ENCODE measurements at regions not wholly inside any gene's neighbourhood (a gene's known extent, or its start where the extent isn't known, plus 50 kb on each side); places are given as distances from the start of the nearest gene placed in this dataset.

DNA sequence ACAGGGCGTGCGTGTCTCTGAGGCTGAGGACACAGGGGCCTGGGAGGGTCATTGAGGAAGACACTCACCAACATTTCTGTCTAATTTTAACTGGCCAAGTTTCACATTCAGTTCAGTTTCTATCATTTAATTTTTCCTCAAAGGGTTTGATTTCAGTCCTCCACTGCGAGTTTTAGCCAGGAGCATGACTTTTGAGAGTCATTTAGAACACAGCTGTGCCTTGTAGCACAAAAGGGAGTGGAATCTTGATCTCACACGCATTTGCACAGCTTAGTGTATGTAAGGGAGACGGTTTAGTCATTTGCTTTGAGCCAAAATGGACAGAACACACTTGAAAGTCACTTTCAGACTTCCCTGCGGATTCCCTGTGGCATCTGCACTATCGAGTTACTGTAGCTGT is 1090.8 kb downstream of the BCL11B start:
- H3K4me2 ChIP-seq: no peak overlapping the region
- H4K20me1 ChIP-seq (ENCODE audit: insufficient read depth): no peaks in the 10 kb centered on the region
- H3K36me3 ChIP-seq (replicated peaks in 1 of 2; ENCODE audit: control insufficient read depth in 1 of 2, insufficient read depth in 2 of 2, low read length in 1 of 2): no peaks in the 10 kb centered on the region
- no peaks in the 10 kb centered on the region for H3K9me2 ChIP-seq
- ChIA-PET CTCF (interaction anchor here (1.4 kb wide), 1 partner anchor 12 kb away, joined by 4 read pairs; no protein-coding TSS in a partner anchor), POLR2A (no interaction called here)
- H3F3A ChIP-seq (replicated peaks; ENCODE audit: insufficient read depth): no peaks in the 10 kb centered on the region
- H3K27me3 ChIP-seq (ENCODE audit: insufficient read depth): no peaks in the 10 kb centered on the region
- no peaks in the 10 kb centered on the region for H3K79me2 ChIP-seq (ENCODE audit: insufficient read depth)
- TF ChIP-seq, protein P1, sequence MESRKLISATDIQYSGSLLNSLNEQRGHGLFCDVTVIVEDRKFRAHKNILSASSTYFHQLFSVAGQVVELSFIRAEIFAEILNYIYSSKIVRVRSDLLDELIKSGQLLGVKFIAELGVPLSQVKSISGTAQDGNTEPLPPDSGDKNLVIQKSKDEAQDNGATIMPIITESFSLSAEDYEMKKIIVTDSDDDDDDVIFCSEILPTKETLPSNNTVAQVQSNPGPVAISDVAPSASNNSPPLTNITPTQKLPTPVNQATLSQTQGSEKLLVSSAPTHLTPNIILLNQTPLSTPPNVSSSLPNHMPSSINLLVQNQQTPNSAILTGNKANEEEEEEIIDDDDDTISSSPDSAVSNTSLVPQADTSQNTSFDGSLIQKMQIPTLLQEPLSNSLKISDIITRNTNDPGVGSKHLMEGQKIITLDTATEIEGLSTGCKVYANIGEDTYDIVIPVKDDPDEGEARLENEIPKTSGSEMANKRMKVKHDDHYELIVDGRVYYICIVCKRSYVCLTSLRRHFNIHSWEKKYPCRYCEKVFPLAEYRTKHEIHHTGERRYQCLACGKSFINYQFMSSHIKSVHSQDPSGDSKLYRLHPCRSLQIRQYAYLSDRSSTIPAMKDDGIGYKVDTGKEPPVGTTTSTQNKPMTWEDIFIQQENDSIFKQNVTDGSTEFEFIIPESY (IDR thresholded peaks at IDR 0.05; ENCODE audit: borderline replicate concordance, low read depth): no peak
- TF ChIP-seq FOXJ3 (CRISPR knock-in tag; IDR thresholded peaks at IDR 0.05) (no peak), MXI1 (IDR thresholded peaks at IDR 0.05; ENCODE audit: low read depth, low read length) (no peak), POLR2AphosphoS5 (IDR thresholded peaks at IDR 0.05; ENCODE audit: low read depth, low read length) (no peak), EP300 (IDR thresholded peaks at IDR 0.05; ENCODE audit: borderline replicate concordance in 1 of 2, low read depth in 1 of 2, low read length in 1 of 2) (no peak), FOXM1 (IDR thresholded peaks at IDR 0.05; ENCODE audit: low read depth) (no peak), EZH2phosphoT487 (IDR thresholded peaks at IDR 0.05; ENCODE audit: borderline replicate concordance, low read depth) (no peak), TEAD4 (IDR thresholded peaks at IDR 0.05; ENCODE audit: borderline replicate concordance, insufficient read depth) (no peak)
- TF ChIP-seq, protein P2, sequence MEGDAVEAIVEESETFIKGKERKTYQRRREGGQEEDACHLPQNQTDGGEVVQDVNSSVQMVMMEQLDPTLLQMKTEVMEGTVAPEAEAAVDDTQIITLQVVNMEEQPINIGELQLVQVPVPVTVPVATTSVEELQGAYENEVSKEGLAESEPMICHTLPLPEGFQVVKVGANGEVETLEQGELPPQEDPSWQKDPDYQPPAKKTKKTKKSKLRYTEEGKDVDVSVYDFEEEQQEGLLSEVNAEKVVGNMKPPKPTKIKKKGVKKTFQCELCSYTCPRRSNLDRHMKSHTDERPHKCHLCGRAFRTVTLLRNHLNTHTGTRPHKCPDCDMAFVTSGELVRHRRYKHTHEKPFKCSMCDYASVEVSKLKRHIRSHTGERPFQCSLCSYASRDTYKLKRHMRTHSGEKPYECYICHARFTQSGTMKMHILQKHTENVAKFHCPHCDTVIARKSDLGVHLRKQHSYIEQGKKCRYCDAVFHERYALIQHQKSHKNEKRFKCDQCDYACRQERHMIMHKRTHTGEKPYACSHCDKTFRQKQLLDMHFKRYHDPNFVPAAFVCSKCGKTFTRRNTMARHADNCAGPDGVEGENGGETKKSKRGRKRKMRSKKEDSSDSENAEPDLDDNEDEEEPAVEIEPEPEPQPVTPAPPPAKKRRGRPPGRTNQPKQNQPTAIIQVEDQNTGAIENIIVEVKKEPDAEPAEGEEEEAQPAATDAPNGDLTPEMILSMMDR (IDR thresholded peaks at IDR 0.05): no peak
- no peak overlapping the region for H3K27ac ChIP-seq (ENCODE audit: low read depth in 2 of 2, low read length in 1 of 2)
- H3K4me1 ChIP-seq (ENCODE audit: control insufficient read depth in 1 of 2, insufficient read depth in 2 of 2, low read depth in 1 of 2, low read length in 1 of 2): no peaks in the 10 kb centered on the region
- no peak overlapping the region for H2AFZ ChIP-seq (ENCODE audit: low read depth)
- WGBS (ENCODE audit: low lambda C conversion rate): 0% methylated on average over 7 of the region's 7 CpGs
- H3K9me3 ChIP-seq: no peaks in the 10 kb centered on the region
- DNase-seq: no peak
- H3K4me3 ChIP-seq (ENCODE audit: low read depth in 2 of 2, low read length in 1 of 2): no peak overlapping the region
- H3K9ac ChIP-seq: no peak overlapping the region

DNA sequence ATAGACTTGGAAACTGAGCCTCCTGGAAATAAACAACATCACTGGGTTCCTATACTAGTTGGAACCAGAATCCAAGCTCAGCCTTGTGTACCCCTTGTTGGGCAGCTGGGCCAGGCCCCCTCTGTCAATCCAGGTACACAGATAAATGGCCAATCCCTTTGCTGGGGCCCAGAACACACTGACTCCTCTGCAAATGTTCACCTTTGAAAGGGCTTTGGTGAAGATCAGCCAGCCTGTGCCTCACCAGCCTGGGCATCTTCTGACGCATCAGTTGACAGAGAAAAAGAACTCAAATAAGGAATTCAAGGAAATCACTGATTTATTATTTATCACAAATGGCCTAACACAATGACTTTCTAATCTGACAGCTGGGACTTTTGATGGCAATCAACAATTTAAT is 1090.2 kb downstream of the BCL11B start:
- POLR2A ChIA-PET: no interaction called here
- H3K27ac ChIP-seq (ENCODE audit: low read depth in 2 of 2, low read length in 1 of 2): no peak overlapping the region
- TF ChIP-seq MXI1 (IDR thresholded peaks at IDR 0.05; ENCODE audit: low read depth, low read length) (no peak), EZH2phosphoT487 (IDR thresholded peaks at IDR 0.05; ENCODE audit: borderline replicate concordance, low read depth) (no peak), GABPA (IDR thresholded peaks at IDR 0.05; ENCODE audit: low read depth) (no peak), CHD2 (IDR thresholded peaks at IDR 0.05; ENCODE audit: low read length, partially characterized antibody) (no peak), MEF2A (IDR thresholded peaks at IDR 0.05; ENCODE audit: borderline replicate concordance, low read depth) (no peak), FOSL2 (IDR thresholded peaks at IDR 0.05; ENCODE audit: borderline replicate concordance, low read depth) (no peak), NFIC (IDR thresholded peaks at IDR 0.05; ENCODE audit: borderline replicate concordance) (no peak), TAF1 (IDR thresholded peaks at IDR 0.05; ENCODE audit: borderline replicate concordance, low read depth, low read length) (no peak), GATA2 (CRISPR knock-in tag; IDR thresholded peaks at IDR 0.05) (no peak), TEAD4 (IDR thresholded peaks at IDR 0.05; ENCODE audit: borderline replicate concordance, insufficient read depth) (no peak), RFX5 (IDR thresholded peaks at IDR 0.05; ENCODE audit: low read length) (no peak), NRF1 (IDR thresholded peaks at IDR 0.05; ENCODE audit: low read depth, low read length) (no peak)
- TF ChIP-seq, protein P3, sequence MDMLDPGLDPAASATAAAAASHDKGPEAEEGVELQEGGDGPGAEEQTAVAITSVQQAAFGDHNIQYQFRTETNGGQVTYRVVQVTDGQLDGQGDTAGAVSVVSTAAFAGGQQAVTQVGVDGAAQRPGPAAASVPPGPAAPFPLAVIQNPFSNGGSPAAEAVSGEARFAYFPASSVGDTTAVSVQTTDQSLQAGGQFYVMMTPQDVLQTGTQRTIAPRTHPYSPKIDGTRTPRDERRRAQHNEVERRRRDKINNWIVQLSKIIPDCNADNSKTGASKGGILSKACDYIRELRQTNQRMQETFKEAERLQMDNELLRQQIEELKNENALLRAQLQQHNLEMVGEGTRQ (IDR thresholded peaks at IDR 0.05; ENCODE audit: borderline replicate concordance, low read depth, low read length): no peak
- TF ChIP-seq, protein P4, sequence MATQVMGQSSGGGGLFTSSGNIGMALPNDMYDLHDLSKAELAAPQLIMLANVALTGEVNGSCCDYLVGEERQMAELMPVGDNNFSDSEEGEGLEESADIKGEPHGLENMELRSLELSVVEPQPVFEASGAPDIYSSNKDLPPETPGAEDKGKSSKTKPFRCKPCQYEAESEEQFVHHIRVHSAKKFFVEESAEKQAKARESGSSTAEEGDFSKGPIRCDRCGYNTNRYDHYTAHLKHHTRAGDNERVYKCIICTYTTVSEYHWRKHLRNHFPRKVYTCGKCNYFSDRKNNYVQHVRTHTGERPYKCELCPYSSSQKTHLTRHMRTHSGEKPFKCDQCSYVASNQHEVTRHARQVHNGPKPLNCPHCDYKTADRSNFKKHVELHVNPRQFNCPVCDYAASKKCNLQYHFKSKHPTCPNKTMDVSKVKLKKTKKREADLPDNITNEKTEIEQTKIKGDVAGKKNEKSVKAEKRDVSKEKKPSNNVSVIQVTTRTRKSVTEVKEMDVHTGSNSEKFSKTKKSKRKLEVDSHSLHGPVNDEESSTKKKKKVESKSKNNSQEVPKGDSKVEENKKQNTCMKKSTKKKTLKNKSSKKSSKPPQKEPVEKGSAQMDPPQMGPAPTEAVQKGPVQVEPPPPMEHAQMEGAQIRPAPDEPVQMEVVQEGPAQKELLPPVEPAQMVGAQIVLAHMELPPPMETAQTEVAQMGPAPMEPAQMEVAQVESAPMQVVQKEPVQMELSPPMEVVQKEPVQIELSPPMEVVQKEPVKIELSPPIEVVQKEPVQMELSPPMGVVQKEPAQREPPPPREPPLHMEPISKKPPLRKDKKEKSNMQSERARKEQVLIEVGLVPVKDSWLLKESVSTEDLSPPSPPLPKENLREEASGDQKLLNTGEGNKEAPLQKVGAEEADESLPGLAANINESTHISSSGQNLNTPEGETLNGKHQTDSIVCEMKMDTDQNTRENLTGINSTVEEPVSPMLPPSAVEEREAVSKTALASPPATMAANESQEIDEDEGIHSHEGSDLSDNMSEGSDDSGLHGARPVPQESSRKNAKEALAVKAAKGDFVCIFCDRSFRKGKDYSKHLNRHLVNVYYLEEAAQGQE (IDR thresholded peaks at IDR 0.05; ENCODE audit: low read depth, low read length): no peak
- no peaks in the 10 kb centered on the region for H3K9me2 ChIP-seq
- no peaks in the 10 kb centered on the region for H3K27me3 ChIP-seq (ENCODE audit: insufficient read depth)
- no peak overlapping the region for H3K4me2 ChIP-seq
- 0% methylated on average over 1 of the region's 1 CpG for WGBS (ENCODE audit: low lambda C conversion rate)
- H3K9ac ChIP-seq: no peak overlapping the region
- CTCF ChIA-PET: interaction anchor here (1.4 kb wide), 1 partner anchor 12 kb away, joined by 4 read pairs; no protein-coding TSS in a partner anchor
- no peaks in the 10 kb centered on the region for H3K79me2 ChIP-seq (ENCODE audit: insufficient read depth)
- H3K4me1 ChIP-seq (ENCODE audit: control insufficient read depth in 1 of 2, insufficient read depth in 2 of 2, low read depth in 1 of 2, low read length in 1 of 2): no peaks in the 10 kb centered on the region
- H3K9me3 ChIP-seq: no peaks in the 10 kb centered on the region
- H3K4me3 ChIP-seq (ENCODE audit: low read depth in 2 of 2, low read length in 1 of 2): no peak overlapping the region
- H2AFZ ChIP-seq (ENCODE audit: low read depth): no peak overlapping the region
- no peaks in the 10 kb centered on the region for H3K36me3 ChIP-seq (replicated peaks in 1 of 2; ENCODE audit: control insufficient read depth in 1 of 2, insufficient read depth in 2 of 2, low read length in 1 of 2)
- no peak for DNase-seq
- no peaks in the 10 kb centered on the region for H3F3A ChIP-seq (replicated peaks; ENCODE audit: insufficient read depth)
- H4K20me1 ChIP-seq (ENCODE audit: insufficient read depth): no peaks in the 10 kb centered on the region

Measured in SK-N-SH (cell line).